Stomach (tissue), 4 donors: ENCODE measurements at regions not wholly inside any gene's neighbourhood (a gene's known extent, or its start where the extent isn't known, plus 50 kb on each side); places are given as distances from the start of the nearest gene placed in this dataset.

ENCODE experiments used
- CTCF ChIP-seq, 7 experiments: fragments of 450-650 bp in 4 of 7; fragments of 200-600 bp in 3 of 7; sonication (generic) in 3 of 7; IDR thresholded peaks; one replicate each; pipeline ENCODE4 v1.5.1; 2016 to 2019; ENCODE audit warnings: antibody characterized with exemption in 7 of 7, control low read depth in 2 of 7, mild to moderate bottlenecking in 1 of 7
- POLR2A ChIP-seq, 4 donors: fragments of 450-650 bp; IDR thresholded peaks; one replicate each; pipeline ENCODE4 v1.6.1; 2016; ENCODE audit warnings: antibody characterized with exemption in 4 of 4, control low read depth in 2 of 4, mild to moderate bottlenecking in 1 of 4, moderate library complexity in 1 of 4
- POLR2AphosphoS5 ChIP-seq, 3 donors: sonication (generic); formaldehyde crosslinking; IDR thresholded peaks; one replicate each; pipeline ENCODE4 v1.6.1; 2016; ENCODE audit warnings: antibody characterized with exemption in 3 of 3

- TF ChIP-seq CTCF (IDR thresholded peaks at IDR 0.05) (no peak), POLR2A (IDR thresholded peaks at IDR 0.05) (no peak), POLR2AphosphoS5 (IDR thresholded peaks at IDR 0.05) (no peak)
Observed at GRCh38 chr19:28386470-28386869, 826.5 kb downstream of the UQCRFS1 start.
